ENCODE measurements at regions not wholly inside any gene's neighbourhood (a gene's known extent, or its start where the extent isn't known, plus 50 kb on each side); places are given as distances from the start of the nearest gene placed in this dataset.

DNA sequence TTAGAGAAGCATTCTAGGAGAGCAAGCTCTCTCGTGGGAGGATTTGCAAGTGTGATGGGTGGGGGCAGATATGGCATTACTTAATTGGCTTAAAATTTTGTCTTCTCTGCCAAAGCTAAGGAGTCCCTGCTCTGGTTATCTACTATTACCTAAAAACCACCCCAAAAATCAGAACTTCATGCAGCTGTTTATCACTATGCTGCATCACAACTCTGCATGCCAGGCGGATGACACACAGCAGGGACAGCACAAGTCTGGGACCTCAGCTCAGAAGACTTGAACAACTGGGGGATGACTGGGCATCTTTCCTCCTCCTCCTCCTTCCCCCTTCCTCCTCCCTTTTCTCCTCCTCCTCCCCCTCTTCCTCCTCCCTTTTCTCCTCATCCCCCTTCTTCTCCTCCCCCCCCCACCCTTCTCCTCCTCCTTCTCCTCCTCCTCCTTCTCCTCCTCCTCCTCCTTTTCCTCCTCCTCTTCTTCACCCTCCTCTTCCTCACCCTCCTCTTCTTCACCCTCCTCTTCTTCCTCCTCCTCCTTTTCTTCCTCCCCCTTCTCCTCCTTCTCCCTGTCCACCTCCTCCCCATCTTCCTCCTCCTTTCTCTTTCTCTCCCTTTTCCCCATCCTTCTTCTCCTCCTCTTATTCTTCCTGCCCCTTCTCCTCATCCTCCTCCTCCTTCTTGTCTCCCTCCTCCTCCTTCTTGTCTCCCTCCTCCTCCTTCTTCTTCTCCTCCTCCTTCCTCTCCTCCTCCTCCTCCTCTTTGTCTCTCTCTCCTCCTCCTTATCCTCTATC is 218.6 kb upstream of the PMEPA1 start:
- TF ChIP-seq, protein P1, sequence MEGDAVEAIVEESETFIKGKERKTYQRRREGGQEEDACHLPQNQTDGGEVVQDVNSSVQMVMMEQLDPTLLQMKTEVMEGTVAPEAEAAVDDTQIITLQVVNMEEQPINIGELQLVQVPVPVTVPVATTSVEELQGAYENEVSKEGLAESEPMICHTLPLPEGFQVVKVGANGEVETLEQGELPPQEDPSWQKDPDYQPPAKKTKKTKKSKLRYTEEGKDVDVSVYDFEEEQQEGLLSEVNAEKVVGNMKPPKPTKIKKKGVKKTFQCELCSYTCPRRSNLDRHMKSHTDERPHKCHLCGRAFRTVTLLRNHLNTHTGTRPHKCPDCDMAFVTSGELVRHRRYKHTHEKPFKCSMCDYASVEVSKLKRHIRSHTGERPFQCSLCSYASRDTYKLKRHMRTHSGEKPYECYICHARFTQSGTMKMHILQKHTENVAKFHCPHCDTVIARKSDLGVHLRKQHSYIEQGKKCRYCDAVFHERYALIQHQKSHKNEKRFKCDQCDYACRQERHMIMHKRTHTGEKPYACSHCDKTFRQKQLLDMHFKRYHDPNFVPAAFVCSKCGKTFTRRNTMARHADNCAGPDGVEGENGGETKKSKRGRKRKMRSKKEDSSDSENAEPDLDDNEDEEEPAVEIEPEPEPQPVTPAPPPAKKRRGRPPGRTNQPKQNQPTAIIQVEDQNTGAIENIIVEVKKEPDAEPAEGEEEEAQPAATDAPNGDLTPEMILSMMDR (optimal IDR thresholded peaks at IDR 0.05 in 1 of 3, IDR thresholded peaks at IDR 0.05 in 1 of 3, conservative IDR thresholded peaks at IDR 0.05 in 1 of 3; ENCODE audit: extremely low read depth in 1 of 3, insufficient read depth in 2 of 3, low read length in 3 of 3): no peak
- no peak for TF ChIP-seq EZH2 (IDR thresholded peaks at IDR 0.05; ENCODE audit: low read length)
